HG02852 (cell line): ENCODE measurements at regions not wholly inside any gene's neighbourhood (a gene's known extent, or its start where the extent isn't known, plus 50 kb on each side); places are given as distances from the start of the nearest gene placed in this dataset.

Experiments
- ATAC-seq: cut with Tn5 transposase; IDR thresholded peaks from one replicate; pipeline ENCODE4 v1.9.1; 2021; ENCODE audit warnings: mild to moderate bottlenecking, moderate library complexity; ENCODE audit not compliant: unreplicated experiment

DNA sequence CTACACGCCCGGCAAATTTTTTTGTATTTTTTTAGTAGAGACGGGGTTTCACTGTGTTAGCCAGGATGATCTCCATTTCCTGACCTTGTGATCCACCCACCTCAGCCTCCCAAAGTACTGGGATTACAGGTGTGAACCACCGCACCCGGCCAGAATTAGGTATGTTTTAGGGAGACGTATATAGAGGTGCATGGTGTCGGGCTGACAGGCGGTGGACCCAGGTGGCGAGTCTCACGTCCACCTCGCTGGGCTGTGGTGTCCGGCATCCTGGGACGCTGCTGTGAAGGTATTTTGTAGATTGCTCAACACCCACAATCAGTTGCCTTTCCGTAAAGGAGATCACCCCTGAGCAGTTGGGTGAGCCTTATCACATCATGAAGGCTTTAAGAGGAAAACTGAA, 728.6 kb downstream of the BRD1 start:
- ATAC-seq: no peak

DNA sequence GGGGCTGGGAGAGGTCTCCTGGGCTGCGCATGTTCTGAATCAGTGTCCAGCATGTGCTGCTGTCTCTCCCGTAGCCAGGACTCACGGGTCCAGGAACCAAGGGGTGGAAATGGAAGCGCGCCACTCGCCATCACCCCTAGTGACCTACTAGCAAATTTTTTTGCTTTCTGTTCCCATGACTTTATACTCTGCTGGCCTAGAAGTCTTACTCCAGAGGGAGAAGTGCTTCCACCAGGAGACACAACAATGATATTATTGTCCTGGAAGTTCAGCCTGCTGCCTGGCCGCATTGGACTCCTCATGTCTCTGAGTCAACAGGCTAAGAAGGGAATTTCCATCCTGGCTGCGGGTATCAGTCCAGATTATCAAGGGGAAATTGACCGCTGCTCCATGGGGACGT, 729.7 kb downstream of the BRD1 start:
- no peak for ATAC-seq

DNA sequence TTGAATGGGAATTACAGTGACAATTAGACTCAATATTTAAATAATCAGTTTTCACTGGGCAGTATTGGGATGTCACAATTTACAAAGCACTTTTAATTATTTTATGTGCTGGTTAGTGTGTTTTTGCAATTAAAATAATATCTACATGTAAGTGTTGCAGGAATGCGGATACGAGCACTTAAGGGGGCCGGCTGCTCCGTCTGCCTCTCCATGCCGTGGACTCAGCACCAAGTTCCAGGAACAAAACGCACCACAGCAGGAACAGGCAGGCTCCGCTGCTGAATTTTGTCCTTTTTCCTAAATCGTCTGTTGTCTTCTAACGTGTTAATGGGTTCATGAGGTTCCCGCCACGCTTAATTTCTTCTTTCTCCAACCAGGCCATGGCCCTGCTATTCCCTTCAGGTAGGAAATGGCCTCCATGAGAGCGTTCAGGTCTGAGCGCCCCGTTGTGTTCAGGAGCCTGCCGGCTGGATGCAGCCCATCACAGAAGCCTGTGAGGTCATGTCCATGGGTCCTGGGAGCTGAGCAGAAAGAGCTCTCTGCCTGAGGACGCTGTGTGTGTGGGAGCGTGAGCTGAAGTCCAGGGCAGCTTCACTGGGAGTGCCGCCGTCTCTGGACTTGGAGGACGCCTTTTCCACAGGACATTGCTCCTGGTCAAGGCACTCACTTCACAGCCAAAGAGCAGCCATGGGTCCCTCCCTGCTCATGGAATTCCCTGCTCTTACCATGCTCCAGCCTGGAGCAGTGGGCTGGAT, 730.3 kb downstream of the BRD1 start:
- no peak for ATAC-seq

DNA sequence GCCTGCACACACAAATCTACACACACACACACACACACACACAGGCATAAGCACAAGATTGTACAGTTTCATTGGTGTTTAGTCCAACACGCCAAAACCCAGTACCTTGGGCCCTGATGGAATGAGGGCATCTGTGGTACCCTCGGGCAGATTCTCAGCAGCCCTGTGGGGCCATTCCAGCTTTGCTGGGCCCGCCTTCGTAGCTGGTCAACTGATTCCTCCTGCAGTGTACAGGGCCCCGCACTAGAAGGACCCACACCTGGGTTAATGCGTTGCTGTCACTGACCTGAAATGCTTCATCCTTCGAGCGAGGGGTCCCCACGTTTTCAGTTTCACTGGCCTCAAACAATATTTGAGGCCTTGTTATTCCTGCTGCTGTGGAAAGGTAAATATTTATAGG, 731.2 kb downstream of the BRD1 start:
- no peak for ATAC-seq

DNA sequence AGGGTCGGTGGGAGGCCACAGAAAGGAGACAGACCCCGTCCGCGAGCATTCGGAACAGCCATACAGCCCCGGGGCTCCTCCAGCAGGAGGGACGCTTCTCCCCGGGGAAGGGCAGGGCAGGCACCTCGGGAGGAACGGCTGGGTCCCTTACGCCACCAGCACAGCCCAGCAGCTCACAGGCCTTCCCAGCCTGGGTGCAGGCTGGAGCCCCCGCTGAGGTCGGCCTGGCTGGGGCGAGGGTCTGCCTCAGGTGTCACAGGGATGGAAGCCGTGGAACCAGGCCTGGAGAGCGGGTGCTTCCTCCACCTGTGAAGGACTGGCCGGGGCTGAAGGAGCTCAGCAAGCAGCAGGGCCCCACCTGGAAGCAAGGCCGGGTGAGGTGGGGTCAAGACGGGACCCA, 732.3 kb downstream of the BRD1 start:
- no peak for ATAC-seq

DNA sequence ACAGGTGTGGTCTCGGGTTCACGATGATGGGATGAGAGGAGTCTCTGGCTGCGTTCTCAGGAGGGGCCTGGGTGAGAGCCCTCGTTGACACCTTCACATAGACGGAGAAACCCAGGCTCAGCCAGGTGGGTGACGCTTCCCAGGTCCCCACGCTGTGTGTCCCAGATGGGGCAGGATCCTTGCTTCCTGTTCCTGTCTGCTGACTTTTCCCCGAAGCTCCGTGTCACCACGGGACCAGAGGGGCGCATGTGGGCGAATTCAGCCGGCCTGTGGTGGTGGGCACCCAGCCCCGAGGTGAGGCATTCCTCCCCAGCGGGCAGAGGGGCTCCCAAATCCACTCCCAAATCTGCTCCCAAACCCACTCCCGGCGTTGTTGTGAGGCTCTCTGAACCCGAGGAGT, 732.8 kb downstream of the BRD1 start:
- no peak for ATAC-seq

DNA sequence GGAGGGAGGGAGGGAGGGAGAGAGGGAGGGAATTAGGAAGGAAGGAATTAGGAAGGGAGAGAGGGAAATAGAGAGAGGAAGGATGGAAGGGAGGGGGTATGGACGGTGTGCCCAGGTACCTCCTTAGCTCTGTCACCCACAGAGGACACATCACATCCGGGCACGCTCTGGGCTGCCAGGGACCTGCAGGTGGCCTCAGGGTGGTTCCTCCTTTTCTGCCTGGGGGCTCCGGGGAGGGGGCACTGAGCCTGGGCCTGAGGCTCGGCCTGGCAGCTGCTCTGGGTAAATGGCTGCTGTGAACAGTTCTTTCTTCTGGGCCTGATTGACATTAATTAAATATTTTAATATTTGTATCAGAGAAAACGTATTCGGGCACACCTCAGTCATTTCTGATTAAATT, 733.5 kb downstream of the BRD1 start:
- ATAC-seq: no peak

DNA sequence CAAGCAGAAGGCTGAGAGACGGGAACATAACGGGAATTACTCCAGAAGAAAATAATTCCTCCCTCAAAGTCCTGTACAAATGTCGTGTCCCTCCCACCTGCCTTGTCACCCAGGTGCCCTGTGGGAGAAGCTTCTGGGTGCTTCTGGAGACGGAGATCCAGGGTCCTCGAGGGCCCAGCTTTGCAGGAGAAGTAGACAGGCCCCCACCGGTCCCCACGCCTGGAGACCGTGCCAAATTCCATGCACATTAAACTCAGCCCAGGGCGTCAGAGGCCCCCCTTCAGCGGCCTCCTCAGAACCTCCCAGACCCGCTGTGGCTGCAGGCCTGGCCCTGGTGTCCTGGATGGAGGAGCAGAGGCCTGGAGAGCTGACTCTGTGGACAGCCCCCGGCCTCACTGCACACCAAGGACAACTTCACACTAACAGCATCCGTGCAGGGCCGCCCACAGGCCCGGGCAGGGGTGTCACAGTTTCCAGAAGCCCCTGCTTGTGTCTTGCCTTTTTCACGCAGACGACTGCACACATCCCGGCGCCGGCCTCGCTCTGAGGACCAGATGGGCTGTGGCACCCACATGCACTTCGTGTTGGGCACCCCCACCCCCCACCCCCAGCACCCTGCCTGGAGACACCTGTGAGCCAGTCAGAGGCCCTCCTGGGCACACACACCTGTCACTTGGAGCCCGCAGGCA, 734.3 kb downstream of the BRD1 start:
- ATAC-seq: no peak

DNA sequence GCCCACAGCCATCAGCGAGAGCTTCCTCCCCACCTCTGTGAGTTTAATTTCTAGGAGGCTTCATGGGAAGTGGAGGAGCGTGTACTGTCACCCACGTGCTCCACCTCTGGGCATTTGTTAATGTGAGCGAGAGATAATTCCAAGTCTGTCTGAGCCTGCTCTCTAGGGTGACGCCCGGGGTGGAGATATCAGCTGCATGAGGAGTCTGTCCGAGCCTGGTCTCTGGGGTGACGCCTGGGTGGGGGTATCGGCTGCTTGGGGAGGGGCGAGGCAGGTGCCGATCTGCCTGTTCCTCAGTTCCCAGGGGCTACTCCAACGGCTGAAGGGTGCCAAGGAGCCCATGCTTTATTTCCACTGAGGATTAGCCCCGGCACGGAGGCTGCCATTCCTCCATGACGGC, 735.0 kb downstream of the BRD1 start:
- no peak for ATAC-seq

DNA sequence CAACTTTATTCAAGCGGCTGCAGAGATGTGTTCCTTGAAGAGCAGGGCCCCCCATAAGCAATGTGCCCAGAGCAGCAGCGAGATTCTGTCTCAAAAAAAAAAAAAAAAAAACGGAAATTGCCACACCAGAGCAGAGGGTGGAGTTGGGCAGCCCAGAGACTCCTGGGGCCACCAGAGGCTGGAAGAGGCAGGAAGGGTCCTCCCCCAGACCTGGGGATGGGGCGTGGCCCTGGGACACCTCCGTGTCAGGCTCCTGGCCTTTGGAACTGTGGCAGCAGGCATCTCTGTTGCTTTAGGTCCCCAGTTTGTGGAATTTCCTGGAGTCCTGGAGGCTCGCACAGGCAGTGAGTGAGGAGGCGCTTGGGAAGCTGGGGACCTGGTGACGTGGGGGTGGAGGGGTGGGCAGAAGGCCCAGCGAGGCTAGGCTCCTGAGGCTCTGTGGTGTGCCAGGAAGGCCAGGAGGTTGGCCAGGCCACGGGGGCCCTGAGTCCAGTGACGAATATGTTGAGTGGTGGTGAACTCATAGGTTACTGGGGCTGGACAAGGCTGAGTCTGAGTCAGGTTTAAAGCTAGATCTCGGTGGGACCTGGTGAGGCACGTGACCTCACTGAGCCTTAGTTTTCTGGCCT, 735.6 kb downstream of the BRD1 start:
- ATAC-seq: no peak

DNA sequence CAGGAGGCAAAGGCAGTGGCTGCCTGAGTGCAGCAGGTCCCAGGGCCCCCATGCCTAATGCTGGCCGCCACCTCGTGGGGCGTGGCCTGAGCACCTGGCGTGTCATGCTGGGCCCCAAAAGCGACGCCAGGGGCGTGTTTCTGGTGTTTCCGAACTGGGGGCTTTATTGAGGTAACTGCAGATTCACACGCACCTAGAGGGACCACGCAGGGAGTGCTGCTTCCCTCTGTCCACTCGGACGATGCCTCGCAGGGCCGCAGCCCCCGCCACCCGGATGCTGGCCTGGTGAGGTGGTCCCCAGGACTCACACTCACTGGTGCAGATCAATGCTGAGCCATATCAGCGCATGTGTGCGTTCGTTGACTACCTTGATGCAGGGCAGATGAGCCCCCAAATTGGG, 736.2 kb downstream of the BRD1 start:
- ATAC-seq: no peak

DNA sequence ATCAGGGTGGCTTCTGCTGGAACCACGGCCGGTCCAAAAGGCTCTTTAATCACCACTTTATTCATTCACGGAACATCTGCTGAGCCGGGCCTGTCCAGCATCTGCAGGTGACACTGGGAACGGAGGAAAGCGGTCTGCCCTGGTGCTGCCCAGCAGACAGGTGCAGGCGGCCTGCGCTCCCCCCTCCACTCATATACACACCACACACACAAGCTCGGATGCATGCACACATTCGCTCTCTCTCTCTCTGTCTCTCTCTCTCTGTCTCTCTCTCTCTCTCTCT, 736.9 kb downstream of the BRD1 start:
- ATAC-seq: no peak

DNA sequence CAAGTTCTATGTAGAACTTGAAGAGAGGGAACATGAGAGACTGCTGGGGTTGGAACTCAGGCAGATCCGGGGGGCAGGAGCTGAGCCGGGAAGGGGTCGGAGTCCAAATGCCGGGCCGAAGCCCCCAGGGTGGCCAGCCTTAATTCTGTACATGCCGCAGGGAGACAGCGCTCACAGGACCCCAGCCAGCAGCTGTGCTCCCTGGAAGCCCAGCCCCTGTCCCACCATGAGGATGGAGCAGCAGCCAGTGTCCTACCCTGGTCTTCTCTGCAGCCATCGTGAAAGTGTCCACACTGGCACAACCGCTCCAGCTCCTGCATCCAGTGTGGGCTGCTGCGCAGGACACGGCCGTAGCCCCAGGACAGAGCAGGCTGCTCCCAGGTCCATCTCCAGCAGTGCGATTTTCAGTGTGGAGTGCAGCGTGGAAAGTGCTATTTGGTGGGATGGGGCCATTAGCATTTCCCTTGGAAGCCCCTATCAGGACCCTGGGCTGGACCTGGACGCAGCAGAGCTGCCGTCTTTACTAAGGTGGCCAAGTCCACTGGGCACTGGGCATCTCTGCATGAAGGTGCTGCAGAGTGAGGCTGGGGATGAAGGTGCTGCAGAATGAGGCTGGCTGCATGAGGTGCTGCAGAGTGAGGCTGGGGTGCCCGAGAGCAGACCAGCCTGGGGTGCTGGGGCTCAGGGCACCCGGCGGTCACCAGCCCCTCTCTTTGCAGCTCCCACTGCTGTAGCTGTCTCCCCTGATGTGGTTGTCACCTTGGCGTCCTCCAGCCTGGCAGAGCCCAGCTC, 737.4 kb downstream of the BRD1 start:
- no peak for ATAC-seq

DNA sequence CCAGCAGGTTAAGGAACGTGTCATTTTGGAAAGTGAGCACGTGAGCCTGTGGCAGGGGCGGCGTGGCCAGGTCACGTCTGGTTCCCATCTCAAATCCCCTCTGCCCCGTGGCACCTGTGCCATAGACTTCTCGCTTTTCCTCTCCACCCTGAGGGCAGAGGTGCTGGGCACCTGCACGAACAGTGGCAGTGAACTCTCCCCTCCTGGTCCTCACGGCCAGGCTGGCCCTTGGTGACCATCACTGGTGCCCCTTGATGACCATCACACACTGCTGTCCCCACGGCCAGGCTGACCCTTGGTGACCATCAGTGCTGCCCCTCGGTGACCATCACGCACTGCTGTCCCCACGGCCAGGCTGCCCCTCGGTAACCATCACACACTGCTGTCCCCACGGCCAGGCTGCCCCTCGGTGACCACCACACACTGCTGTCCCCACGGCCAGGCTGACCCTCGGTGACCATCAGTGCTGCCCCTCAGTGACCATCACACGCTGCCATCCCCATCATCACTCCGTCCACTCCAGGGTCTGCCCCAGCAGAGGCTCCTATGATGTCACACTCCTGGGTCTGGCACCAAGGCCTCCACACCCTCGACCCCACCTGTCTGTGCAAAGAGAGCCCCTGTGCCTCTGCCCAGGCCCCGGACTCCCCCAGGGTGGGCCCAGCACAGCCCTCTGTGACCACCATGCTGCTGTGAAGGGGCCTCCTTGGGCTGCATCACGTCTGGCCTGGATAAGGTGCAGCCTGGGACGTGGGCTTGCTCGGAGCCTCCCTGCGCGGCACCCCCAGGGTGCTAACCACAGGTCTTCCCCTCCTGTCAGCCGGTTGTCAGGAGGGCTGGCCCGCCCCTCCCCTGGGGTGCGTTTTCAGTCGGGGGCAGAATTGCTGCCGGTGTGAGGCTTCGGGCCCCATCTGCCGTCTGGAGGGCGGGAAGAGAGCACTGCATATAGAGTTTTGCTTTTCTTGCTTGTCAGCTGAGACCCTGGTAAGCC, 738.6 kb downstream of the BRD1 start:
- no peak for ATAC-seq

DNA sequence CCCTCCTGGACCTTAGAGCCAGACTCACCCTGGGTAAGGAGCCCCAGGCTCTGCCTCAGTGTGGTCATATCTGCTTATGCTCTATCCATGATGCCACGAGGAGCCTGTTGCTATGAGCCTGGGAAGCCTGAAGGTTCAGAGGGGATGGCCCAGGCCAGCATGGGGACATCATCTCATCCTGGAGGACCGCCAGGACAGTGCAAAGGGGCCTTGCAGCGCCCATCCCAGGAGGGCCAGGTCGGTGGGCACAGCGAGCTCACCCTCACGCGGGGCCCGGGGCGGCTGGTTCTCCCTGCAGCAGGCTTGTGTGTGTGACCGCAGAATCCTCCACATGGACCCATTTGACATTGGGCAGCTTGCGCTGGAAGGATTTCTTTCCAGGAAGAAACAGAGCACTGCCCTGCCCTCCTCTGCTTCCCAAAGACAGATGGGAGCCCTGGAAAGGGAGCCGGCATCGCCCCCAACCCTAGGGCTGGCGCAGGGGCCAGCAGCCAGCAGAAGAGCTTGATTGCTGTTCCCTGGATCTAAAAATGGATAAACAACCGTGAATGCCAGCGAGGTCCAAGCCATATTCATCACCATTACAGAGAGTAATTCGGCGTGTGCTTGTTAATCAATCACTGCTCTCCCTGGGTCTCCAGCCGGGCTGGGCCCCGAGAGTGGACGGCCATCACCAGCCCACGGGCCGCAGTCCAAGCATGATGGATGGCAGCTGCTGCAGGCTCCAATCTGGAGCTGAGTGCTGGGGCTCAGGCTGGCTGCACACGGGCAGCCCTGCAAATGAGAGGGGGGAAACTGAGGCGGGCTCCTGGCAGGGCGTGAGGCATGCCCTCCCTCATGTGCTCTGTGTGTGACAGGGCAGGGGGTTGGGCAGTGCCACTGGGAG, 739.7 kb downstream of the BRD1 start:
- no peak for ATAC-seq

DNA sequence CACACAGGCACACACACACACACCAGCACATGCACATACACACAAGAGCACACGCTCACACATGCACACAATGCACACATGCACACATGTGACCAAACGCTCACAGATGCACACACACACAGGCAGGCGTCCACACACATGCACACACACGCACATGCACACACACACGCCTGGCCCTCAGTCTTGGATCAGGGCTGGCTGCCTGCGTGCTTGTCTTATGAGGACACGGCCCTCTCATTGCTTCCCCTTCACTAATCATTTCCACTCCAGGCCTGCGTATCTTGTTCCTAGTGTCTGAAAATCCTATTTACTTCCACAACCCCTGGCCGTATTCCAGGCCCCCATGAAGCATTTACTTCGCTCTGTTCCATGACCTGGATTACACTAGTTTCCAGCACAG, 740.5 kb downstream of the BRD1 start:
- no peak for ATAC-seq

DNA sequence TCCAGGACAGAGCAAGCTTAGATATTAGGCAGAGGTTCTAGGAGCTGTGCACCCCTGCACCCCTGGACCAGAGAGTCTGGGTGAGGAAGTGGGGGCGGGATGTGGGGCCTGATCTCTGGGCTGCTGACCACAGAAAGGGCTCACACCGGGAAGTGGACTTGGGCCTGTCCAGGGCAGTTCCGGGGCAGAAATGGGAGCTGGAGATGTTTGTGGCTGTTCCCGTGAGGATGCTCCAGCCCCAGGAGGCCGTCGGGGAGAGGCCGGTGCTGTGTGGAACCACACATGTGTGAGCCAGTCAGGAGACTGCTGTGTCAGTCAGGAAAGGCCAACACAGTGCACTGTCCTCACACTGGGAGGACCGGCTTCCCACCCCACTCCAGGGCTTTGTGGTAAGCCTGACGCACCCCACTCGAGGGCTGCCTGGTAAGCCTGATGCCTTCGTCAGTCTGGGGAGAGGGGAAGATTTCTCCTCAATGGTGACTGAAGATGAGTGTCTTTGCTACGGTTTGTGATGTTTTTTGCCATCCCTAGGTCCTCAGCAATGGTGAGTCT, 741.0 kb downstream of the BRD1 start:
- no peak for ATAC-seq

DNA sequence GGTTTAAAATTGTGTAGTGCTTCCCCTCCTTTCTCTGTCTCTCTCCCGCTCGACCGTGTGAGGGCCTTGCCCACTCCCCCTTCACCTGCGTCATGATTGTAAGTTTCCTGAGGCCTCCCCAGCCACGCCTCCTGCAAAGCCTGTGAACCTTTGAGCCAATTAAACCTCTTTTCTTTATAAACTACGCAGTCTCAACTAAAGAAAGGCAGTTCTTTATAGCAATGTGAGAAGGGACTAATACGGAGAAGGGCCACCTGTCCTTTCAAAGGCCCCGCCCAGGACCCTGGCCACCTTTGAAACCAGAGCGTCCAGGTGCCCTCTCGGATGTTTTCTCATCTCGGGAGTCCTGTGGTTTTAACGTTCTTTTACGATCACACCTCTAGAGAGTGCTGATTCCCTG, 741.5 kb downstream of the BRD1 start:
- no peak for ATAC-seq

DNA sequence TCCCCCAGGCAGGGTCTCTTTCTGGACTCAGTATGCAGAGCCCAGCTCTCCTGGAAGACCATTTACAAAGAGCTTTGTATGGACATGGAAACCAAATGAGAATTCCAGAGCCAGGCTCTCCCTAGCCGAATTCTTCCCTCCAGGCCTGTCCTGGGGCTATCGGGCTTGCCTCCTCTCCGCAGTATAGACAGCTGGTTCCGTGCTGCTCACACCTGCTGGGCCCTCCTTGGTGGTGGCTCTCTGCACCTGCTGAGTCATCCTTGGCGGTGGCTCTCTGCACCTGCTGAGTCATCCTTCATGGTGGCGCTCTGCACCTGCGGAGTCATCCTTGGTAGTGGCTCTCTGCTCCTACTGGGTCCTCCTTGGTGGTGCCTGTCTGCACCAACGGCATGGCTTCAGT, 743.5 kb downstream of the BRD1 start:
- ATAC-seq: no peak
